Mucosa of rectum (tissue), 2 donors: ENCODE measurements at regions not wholly inside any gene's neighbourhood (a gene's known extent, or its start where the extent isn't known, plus 50 kb on each side); places are given as distances from the start of the nearest gene placed in this dataset.

Experiments
- H3K27ac ChIP-seq, 2 donors: one replicate each; pipeline ENCODE4 v1.7.0; 2013; ENCODE audit warnings: inconsistent platforms in 2 of 2, low read depth in 2 of 2, low read length in 2 of 2
- H3K27me3 ChIP-seq, 2 donors: one replicate each; pipeline ENCODE4 v1.7.0; 2013; ENCODE audit warnings: low read length in 2 of 2; ENCODE audit not compliant: control insufficient read depth in 2 of 2, insufficient read depth in 2 of 2
- H3K36me3 ChIP-seq, 2 donors: one replicate each; pipeline ENCODE4 v1.7.0; 2013; ENCODE audit warnings: low read length in 2 of 2; ENCODE audit not compliant: control insufficient read depth in 2 of 2, insufficient read depth in 2 of 2
- H3K4me1 ChIP-seq, 2 donors: one replicate each; pipeline ENCODE4 v1.7.0; 2013; ENCODE audit warnings: low read length in 2 of 2, mild to moderate bottlenecking in 1 of 2; ENCODE audit not compliant: control insufficient read depth in 2 of 2, insufficient read depth in 2 of 2
- H3K4me3 ChIP-seq, 2 donors: one replicate each; pipeline ENCODE4 v1.7.0; 2013; ENCODE audit warnings: low read length in 2 of 2
- H3K9ac ChIP-seq, 2 donors: one replicate each; pipeline ENCODE4 v1.7.0; 2013; ENCODE audit warnings: low read length in 2 of 2, low read depth in 1 of 2, mild to moderate bottlenecking in 1 of 2
- H3K9me3 ChIP-seq, 2 donors: one replicate each; pipeline ENCODE4 v1.7.0; 2013; ENCODE audit warnings: low read length in 2 of 2; ENCODE audit not compliant: control insufficient read depth in 2 of 2
- donor health status: healthy.
- donor health status: Normal muscosa, but diverticular disease.

DNA sequence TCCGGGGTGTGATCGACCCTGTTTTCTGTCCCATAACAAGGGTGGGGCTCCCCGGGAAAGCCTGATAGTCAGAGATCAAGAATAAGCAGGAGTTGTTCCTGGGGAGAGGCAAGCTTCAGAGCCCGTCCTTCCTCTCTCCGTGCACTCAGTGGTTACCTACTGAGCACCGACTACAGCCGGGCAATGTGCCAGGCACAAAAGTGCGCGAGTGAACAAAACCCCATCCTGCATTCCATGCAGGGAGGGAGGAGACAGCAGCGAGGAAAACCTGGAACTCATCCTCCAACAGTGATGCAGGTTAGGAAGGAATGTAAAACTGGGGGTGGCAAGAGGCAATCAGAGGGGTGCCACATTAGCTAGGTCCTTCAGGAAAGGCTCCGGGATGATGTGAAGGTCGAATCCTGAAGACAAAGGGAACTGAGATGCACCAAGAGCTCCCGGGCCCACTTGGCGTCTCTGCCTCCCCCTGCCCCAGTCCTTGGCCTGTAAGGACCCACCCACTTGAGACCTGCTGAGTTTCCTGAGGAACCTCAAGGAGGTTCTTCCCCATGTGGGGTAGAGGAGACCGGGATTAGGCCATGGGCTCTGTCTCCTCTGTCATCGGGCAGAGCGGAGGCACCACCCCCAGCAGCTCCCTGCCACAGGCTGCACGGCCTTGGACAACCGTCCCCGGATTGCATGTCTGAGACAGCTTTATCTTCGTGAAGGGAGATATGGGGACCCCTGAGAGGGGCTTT lies 198.2 kb downstream of the NDUFA10 start:
- H3K27ac ChIP-seq = no peak overlapping the region
- no peaks in the 10 kb centered on the region for H3K9me3 ChIP-seq
- no peaks in the 10 kb centered on the region for H3K36me3 ChIP-seq
- no peak overlapping the region for H3K4me3 ChIP-seq
- no peaks in the 10 kb centered on the region for H3K27me3 ChIP-seq
- H3K9ac ChIP-seq = no peak overlapping the region
- H3K4me1 ChIP-seq = peaks cover 0 to 2% of the 10 kb centered on the region in 2 donors

DNA sequence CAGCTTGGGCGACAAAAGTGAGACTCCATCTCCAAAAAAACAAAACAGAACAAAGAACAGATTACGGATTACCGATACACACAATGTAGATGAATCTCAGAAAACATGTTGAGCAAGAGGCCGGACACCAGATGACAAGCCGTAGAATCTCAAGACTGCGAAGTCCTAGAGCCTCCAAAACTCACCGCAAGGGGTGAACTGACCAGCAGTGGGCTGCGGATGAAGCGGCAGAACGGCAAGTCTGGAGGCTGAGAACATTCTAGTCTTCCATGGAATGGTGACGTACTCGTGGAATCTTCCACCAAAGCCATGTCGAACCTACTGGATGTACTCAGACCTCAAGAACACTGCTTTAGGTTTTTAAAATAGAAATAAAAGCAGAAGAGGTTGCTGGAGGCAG lies 198.8 kb downstream of the NDUFA10 start:
- peaks cover 0 to 2% of the 10 kb centered on the region in 2 donors for H3K4me1 ChIP-seq
- H3K36me3 ChIP-seq = no peaks in the 10 kb centered on the region
- no peak overlapping the region for H3K4me3 ChIP-seq
- no peaks in the 10 kb centered on the region for H3K9me3 ChIP-seq
- H3K9ac ChIP-seq = no peak overlapping the region
- H3K27me3 ChIP-seq = no peaks in the 10 kb centered on the region
- H3K27ac ChIP-seq = no peak overlapping the region

DNA sequence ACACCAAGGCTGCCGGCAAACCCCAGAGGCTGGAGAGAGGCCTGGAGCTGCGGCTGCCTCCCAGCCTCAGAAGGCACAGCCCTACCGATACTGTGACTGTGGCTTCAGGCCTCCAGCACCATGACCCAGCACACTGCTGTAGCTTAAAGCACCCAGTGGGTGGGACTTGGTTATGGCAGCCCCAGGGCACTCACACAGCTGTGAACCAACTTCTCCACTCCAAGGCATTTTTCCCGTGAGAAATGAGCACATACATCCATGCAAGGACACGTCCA lies 199.5 kb downstream of the NDUFA10 start:
- H3K4me3 ChIP-seq = no peak overlapping the region
- no peak overlapping the region for H3K27ac ChIP-seq
- no peaks in the 10 kb centered on the region for H3K36me3 ChIP-seq
- H3K4me1 ChIP-seq = peaks cover 0 to under 1% of the 10 kb centered on the region in 2 donors
- H3K9me3 ChIP-seq = no peaks in the 10 kb centered on the region
- H3K27me3 ChIP-seq = no peaks in the 10 kb centered on the region
- H3K9ac ChIP-seq = no peak overlapping the region

DNA sequence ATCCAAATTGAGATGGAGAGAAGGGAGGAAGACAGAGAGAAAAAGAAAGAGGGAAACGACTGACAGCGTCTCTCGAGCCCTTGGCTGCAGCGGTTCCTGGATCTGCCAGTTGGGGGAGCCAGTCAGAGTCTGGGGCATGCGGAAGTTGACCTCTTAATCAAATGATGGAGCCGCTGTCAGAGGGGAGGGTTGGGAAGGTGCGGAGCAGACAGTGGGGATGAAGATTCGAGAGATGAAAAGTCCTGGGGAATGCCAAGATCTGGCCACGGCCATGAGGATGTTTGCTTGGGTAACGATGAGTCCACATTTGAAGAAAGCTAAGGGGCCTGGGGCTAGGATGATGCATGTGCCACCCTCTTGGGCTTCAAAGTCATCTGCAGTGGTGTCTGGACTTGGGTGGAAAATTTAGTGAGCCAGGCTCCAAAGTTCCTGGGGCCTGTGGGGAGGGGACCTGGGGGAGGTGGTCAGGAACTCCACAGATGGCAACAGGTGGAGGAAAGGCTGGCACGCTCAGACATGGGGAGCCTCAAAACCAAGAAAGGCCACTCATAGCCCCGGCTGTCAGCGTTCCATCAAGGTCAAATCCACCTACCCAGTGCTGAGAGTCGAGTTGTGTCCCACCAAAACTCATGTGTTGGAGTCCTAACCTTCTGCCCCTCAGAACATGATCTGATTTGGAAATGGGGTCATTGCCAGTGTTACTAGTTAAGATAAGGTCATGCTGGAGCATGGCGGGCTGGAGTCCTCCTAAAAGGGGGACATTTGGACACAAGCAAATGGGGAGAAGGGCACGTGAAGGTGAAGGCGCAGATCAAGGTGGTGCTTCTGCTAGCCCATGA lies 200.1 kb downstream of the NDUFA10 start:
- H3K9me3 ChIP-seq = no peaks in the 10 kb centered on the region
- H3K27ac ChIP-seq = no peak overlapping the region
- no peaks in the 10 kb centered on the region for H3K4me1 ChIP-seq
- no peak overlapping the region for H3K9ac ChIP-seq
- H3K36me3 ChIP-seq = no peaks in the 10 kb centered on the region
- no peaks in the 10 kb centered on the region for H3K27me3 ChIP-seq
- no peak overlapping the region for H3K4me3 ChIP-seq

DNA sequence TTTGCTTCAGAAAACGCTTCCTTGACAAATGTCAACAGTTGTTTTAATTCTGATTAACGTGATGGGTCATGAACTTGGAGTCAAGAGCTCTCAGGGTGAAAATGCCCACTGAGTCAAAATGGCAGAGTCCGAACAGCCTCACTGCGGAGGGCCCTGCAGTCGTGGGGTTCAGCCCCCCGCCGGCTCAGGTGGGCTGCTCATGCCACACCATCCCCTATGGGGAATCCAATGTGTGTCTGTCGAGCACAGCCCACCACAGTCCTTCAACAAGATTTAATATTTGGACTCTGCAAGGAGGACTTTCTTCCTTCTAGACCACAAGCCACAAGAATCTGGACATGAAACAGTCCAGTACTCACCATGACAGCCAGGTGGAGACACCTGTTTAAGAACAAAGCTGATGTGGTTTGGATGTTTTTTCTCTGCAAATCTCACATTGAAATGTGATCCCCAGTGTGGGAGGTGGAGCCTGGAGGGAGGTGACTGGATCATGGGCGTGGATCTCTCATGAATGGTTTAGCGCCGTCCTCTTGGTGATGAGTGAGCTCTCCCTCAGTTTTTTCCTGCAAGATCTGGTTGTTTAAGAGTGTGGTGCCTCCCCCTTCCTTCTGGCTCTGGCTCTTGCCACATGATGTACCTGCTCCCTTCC lies 201.0 kb downstream of the NDUFA10 start:
- no peak overlapping the region for H3K9ac ChIP-seq
- no peak overlapping the region for H3K27ac ChIP-seq
- no peak overlapping the region for H3K4me3 ChIP-seq
- no peaks in the 10 kb centered on the region for H3K27me3 ChIP-seq
- no peaks in the 10 kb centered on the region for H3K9me3 ChIP-seq
- no peaks in the 10 kb centered on the region for H3K4me1 ChIP-seq
- H3K36me3 ChIP-seq = no peaks in the 10 kb centered on the region

DNA sequence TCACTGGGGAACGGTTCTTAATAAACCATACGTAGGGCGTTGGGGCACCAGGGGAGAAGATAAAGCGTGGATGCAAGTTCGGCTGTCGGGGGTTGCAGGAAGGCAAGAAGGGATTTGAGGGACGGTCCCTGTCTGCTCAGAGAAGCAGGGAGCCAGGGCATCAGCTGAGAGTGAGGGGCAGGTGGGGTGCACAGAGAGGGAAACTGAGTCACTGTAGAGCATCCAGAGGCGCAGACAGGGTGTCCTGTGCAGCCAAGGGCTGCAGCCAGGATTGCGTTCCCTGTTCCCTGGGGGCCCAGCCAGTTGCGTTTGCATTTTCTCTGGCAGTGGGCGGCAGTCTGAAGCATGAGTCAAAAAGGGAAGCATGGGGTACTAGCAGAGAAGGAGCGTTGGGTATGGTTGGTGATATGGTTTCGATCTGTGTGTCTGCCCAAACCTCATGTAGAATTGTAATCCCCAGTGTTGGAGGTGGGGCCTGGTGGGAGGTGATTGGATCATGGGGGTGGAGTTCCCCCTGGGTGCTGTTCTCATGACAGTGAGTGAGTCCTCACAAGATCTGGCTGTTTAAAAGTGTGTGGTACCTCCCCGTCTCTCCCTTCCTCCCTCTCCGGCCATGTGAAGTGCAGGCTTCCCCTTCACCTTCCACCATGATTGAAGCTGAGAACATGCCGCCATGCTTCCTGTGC lies 202.9 kb downstream of the NDUFA10 start:
- Histone ChIP-seq H3K4me1 (no peaks in the 10 kb centered on the region), H3K27ac (no peak overlapping the region), H3K4me3 (no peak overlapping the region), H3K9me3 (no peaks in the 10 kb centered on the region), H3K9ac (no peak overlapping the region), H3K36me3 (no peaks in the 10 kb centered on the region), H3K27me3 (no peaks in the 10 kb centered on the region)

DNA sequence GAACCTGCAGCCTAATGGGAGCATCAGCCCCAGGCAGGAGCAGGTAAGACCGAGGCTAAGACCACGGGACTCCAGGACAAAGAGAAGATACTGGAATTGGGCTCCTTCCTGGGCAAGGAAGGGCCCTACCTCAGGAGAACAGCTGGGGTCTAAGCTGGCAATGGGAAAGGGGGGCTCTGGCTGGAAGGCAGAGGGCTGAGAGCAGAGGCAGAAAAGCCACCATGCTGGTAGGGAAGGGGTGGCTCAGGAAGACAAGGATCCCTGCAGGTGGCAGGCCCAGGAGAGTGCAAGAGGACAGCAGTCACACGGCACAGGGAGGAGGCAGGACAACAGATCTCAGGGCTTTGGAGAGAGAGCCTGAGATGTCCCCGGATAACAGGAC lies 203.5 kb downstream of the NDUFA10 start:
- no peak overlapping the region for H3K4me3 ChIP-seq
- no peaks in the 10 kb centered on the region for H3K9me3 ChIP-seq
- no peaks in the 10 kb centered on the region for H3K4me1 ChIP-seq
- H3K36me3 ChIP-seq = no peaks in the 10 kb centered on the region
- H3K27ac ChIP-seq = no peak overlapping the region
- no peaks in the 10 kb centered on the region for H3K27me3 ChIP-seq
- no peak overlapping the region for H3K9ac ChIP-seq

DNA sequence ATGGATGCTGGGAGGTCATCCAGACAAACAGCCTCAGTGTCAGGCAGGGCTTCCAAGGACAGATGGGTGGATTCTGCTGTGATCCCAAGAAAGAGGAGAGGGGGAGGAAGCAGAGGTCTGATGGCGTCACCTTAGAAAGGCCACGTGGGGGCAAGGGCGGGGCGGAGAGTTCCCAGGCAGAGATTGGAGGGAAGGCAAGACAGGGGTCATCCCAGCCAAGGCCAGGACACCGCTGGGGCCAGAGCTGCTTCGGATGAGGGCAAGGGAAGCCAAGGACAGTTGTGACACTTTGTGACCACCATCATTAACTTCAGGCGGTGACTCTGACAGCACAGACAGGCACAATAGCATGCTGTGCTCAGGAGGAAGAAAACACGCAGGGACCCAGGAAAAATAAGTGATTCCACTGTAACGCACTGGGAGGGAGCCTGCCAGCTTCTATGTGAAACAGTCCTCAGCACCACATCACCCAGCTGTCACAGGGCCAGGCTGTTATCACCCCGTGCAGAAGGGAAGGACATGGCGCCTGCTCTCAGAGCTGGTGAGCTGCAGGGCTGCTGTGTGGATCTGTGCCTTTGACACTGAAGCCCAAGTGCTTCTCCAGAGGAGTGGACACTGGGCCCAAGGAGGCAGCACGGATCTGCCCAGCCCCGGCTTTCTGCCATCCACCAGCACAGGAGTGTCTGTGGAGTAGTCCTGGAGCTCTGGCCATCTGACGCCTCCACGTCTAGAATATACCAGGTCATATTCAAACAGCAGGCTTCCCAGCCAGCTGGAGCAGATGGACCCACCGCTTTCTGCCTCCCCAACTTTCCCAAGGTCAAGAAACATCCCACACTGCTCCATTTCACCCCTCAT lies 204.1 kb downstream of the NDUFA10 start:
- no peak overlapping the region for H3K27ac ChIP-seq
- no peak overlapping the region for H3K4me3 ChIP-seq
- H3K36me3 ChIP-seq = no peaks in the 10 kb centered on the region
- no peaks in the 10 kb centered on the region for H3K9me3 ChIP-seq
- no peak overlapping the region for H3K9ac ChIP-seq
- no peaks in the 10 kb centered on the region for H3K27me3 ChIP-seq
- no peaks in the 10 kb centered on the region for H3K4me1 ChIP-seq

DNA sequence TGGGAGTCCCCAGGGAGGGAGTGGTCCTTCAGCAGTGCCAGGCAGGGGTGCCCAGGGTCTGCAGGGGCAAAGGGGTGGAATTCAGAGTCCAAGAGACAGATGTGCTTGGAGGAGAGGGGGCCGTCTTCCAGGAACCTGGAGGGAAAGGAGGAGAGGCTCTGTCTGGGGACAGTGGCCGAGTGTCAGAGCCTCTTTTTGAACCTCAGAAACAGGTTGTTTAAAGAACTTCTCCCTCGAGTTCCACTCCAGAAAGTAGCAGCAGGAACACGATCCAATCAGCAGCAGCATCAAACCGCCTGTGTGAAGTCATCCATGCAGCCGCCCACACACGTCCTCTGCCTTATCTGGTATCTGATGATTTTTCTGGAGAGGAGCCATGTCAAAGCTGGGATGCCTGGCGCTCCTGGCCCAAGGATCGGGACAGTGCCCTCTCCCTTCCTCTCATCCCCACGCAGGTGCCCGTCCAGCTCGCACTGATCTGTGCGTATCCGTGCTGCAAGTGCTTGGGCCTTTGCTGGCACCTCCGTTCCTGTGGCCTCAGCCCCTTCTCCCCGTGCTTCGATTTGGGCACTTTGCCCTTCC lies 205.1 kb downstream of the NDUFA10 start:
- H3K9me3 ChIP-seq = no peaks in the 10 kb centered on the region
- H3K9ac ChIP-seq = no peak overlapping the region
- H3K36me3 ChIP-seq = no peaks in the 10 kb centered on the region
- H3K4me1 ChIP-seq = peaks cover under 1 to 5% of the 10 kb centered on the region in 2 donors
- no peaks in the 10 kb centered on the region for H3K27me3 ChIP-seq
- no peak overlapping the region for H3K27ac ChIP-seq
- no peak overlapping the region for H3K4me3 ChIP-seq
